Activated naive CD8-positive, alpha-beta T cell treated with anti-CD3 and anti-CD28 coated beads, Interleukin-2, amount 50 U/mL, for 24 hours (primary cell): ENCODE measurements at regions not wholly inside any gene's neighbourhood (a gene's known extent, or its start where the extent isn't known, plus 50 kb on each side); places are given as distances from the start of the nearest gene placed in this dataset.
"Not testable (repeated sequence)": the region's sequence is repeated elsewhere in the genome, so short reads cannot be mapped to it uniquely, and the experiment has no call there.

Source experiments
- ATAC-seq: fragments of 150-1000 bp; cut with Tn5 transposase; one replicate; pipeline ENCODE4 v1.10.0; 2021
- DNase-seq: peaks from one replicate; pipeline ENCODE4 v3.0.0; 2021
- H3K27ac Mint-ChIP-seq: one replicate; pipeline ENCODE4 v1.8.0; 2021; ENCODE audit warnings: mild to moderate bottlenecking, mixed read lengths
- H3K27me3 Mint-ChIP-seq: one replicate; pipeline ENCODE4 v1.8.0; 2021; ENCODE audit warnings: mixed read lengths
- H3K36me3 Mint-ChIP-seq: one replicate; pipeline ENCODE4 v1.8.0; 2021; ENCODE audit warnings: low read depth, mixed read lengths
- H3K4me1 Mint-ChIP-seq: one replicate; pipeline ENCODE4 v1.8.0; 2021; ENCODE audit warnings: mixed read lengths
- H3K4me3 Mint-ChIP-seq: one replicate; pipeline ENCODE4 v1.8.0; 2021; ENCODE audit warnings: mild to moderate bottlenecking, moderate library complexity, mixed read lengths
- H3K9me3 Mint-ChIP-seq: one replicate; pipeline ENCODE4 v1.8.0; 2021; ENCODE audit warnings: mixed read lengths

DNA sequence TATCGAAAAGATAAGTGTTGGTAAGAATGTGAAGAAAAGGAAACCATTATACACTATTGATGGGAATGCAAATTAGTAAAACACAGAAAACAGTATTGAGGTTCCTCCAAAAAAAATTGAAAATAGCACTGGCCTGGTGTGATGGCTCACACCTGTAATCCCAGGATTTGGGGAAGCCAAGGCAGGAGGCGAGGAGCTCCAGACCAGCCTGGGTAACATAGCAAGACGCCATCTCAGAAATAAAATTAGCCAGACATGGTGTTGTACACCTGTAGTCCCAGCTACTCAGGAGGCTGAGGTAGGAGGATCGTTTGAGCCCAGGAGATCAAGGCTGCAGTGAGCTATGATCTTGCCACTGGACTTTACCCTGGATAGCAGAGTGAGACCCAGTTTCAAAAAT, 5303.4 kb upstream of the TPTE start:
- H3K36me3 Mint-ChIP-seq, H3K27ac Mint-ChIP-seq: not testable (repeated sequence)

DNA sequence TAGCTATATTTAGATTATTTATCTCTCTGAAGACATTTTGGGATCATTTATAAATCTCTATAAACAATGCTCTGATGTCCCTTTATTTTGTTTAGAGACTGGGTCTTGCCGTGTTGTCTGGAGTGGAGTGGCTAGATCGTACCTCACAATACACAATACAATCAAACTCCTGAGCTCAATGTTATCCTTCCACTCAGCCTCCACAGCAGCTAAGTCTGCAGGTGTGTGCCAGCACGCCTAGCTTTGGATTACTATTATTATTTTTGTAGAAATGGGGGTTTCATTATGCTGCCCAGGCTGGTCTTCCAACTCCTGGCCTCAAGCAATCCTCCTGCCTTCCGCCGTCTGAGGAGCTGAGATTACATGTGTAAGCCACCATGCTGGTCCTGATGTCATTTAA, 5301.4 kb upstream of the TPTE start:
- H3K27ac Mint-ChIP-seq, H3K4me1 Mint-ChIP-seq: not testable (repeated sequence)

More for the DNA sequence above, 5303.4 kb upstream of the TPTE start:
- not testable (repeated sequence) for DNase-seq, H3K4me1 Mint-ChIP-seq, H3K4me3 Mint-ChIP-seq, ATAC-seq, H3K27me3 Mint-ChIP-seq
- peaks cover 30% of the 10 kb centered on the region for H3K9me3 Mint-ChIP-seq

DNA sequence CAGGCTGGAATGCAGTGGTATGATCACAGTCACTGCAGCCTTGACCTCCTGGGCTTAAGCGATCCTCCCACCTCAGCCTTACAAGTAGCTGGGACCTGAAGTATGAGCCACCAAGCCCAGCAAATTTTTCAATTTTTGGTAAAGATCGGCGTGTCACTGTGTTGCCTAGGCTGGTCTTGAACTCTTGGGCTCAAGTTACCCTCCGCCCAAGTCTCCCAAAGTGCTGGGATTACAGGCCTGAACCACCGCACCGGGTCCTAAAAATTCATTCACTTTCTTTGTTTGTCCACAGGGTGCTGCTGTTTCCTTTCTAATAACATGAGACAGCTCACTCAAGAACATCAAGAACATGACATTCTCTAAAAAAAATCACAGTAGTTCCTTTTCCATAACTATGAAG, 5300.9 kb upstream of the TPTE start:
- H3K9me3 Mint-ChIP-seq: peaks cover 46% of the 10 kb centered on the region
- ATAC-seq, H3K36me3 Mint-ChIP-seq, DNase-seq, H3K27ac Mint-ChIP-seq, H3K27me3 Mint-ChIP-seq, H3K4me1 Mint-ChIP-seq, H3K4me3 Mint-ChIP-seq: not testable (repeated sequence)

More for the DNA sequence above, 5301.4 kb upstream of the TPTE start:
- H3K27me3 Mint-ChIP-seq, ATAC-seq, DNase-seq, H3K4me3 Mint-ChIP-seq, H3K36me3 Mint-ChIP-seq: not testable (repeated sequence)
- H3K9me3 Mint-ChIP-seq: peaks cover 43% of the 10 kb centered on the region

DNA sequence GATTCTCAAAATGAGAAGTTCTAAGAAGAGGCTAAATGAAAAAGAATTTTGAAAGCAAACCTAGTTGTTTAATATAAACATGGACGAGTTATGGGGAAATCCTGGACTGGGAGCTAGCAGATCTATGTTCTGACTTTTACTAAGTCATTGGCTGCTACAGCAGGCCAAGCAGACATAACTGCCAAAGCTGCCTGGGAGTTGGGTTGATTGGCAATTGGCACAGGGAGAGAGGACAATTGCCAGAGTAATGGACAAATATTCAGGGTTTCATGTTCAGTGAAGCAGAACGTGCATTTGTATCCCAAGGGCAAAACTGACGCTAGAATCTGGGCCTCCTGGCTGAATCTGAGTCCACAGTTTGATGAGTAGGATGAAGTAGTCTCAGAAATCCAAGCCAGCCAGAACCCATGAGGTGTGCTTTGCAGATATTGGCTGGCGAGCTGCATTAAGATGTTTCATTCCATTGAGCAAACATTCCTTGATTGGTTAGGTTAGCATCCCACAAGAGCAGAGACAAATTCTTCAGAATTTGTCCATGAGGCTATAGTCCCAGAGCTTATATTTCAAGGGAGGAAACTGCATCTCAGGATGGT, 5299.8 kb upstream of the TPTE start:
- not testable (repeated sequence) for H3K27ac Mint-ChIP-seq, ATAC-seq, H3K4me1 Mint-ChIP-seq, H3K4me3 Mint-ChIP-seq, H3K27me3 Mint-ChIP-seq, DNase-seq, H3K36me3 Mint-ChIP-seq
- H3K9me3 Mint-ChIP-seq: peaks cover 50% of the 10 kb centered on the region

DNA sequence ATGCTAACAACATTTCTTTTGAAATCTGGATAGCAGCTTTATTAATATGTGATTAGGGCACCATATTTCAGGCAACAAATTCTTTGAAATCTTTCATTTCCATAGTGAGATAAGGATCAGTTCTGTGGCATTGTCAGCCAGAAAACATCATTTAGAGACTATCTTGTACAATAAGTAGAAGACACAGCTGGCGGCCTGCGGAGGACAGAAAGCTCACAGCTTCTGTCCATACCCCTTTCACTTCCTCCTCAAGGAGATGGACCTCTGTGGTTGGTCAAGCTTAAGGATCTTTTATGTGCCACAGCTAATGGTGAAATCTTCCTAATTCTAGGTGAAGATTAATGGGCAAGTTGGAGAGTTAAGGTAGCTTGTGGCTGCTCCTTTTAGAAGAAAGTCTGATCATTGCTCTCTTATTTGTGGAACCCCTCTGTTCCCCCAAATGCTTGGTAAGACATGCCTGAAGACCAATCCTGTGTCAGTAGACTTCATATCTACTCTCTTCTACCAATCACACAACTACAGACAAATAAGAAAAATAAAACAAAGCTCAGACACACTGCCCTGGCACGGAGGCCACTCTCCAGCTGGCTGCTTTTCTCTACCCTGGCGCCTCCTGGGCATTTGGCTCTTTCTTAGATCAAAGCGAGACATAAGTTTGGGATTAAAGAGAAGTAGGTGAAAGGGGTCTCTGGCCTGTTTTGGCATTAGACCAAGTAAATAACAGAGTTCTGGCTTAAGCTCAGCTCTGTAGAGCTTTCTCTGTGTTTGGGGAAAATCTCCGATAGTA, 5298.2 kb upstream of the TPTE start:
- ATAC-seq, H3K36me3 Mint-ChIP-seq, H3K27me3 Mint-ChIP-seq, H3K27ac Mint-ChIP-seq, H3K4me1 Mint-ChIP-seq, DNase-seq, H3K4me3 Mint-ChIP-seq: not testable (repeated sequence)
- peaks cover 56% of the 10 kb centered on the region for H3K9me3 Mint-ChIP-seq

DNA sequence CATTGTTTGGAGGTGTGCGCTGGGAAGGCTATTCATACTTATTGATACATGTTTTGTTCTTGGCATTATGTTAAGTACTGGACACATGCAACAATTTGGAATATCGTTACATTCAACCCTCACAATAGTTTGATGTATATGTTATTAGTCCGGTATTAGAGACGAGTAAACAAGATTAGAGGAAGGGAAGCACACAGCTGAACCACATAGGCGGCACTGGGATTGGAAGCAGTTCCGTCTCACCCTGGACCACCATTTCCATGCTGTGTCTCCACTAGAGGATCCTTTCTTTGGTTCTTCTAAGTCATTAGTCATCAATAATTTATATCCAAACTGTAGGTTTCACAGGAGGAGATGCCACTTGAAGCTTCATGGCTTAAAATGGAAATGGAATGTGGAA, 5297.2 kb upstream of the TPTE start:
- not testable (repeated sequence) for H3K4me3 Mint-ChIP-seq, H3K36me3 Mint-ChIP-seq, DNase-seq, H3K27ac Mint-ChIP-seq, H3K27me3 Mint-ChIP-seq, H3K4me1 Mint-ChIP-seq, ATAC-seq
- peaks cover 56% of the 10 kb centered on the region for H3K9me3 Mint-ChIP-seq

DNA sequence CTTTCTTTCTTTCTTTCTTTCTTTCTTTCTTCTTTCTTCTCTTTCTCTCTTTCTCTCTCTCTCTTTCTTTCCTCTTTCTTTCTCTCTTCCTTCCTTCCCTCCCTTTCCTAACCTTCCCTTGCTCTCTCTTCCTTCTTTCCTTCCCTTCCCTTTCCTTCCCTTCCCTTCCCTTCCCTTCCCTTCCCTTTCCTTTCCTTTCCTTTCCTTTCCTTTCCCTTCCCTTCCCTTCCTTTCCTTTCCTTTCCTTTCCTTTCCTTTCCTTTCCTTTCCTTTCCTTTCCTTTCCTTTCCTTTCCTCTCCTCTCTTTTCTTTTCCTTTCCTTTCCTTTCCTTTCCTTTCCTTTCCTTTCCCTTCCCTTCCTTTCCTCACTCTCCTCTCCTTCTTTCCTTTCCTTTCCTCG, 5294.1 kb upstream of the TPTE start:
- DNase-seq, H3K4me1 Mint-ChIP-seq, H3K4me3 Mint-ChIP-seq, H3K36me3 Mint-ChIP-seq, H3K27ac Mint-ChIP-seq, ATAC-seq, H3K27me3 Mint-ChIP-seq: not testable (repeated sequence)
- peaks cover 57% of the 10 kb centered on the region for H3K9me3 Mint-ChIP-seq

DNA sequence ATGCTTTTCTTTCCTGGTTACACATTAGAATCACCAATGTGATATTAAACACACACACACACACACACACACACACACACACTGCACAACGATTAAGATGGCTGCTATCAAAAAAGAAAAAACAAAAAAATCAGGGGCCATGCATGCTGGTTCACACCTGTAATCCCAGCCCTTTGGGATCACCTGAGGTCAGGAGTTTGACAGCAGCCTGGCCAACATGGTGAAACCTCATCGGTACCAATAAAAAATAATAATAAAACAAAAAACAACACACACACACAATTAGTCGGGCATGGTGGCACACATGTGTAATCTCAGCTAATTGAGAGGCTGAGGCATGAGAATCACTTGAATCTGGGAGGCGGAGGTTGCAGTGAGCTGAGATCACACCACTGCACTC, 5290.8 kb upstream of the TPTE start:
- ATAC-seq, H3K27ac Mint-ChIP-seq, H3K27me3 Mint-ChIP-seq, H3K4me3 Mint-ChIP-seq, H3K36me3 Mint-ChIP-seq, H3K4me1 Mint-ChIP-seq, DNase-seq: not testable (repeated sequence)
- peaks cover 58% of the 10 kb centered on the region for H3K9me3 Mint-ChIP-seq

DNA sequence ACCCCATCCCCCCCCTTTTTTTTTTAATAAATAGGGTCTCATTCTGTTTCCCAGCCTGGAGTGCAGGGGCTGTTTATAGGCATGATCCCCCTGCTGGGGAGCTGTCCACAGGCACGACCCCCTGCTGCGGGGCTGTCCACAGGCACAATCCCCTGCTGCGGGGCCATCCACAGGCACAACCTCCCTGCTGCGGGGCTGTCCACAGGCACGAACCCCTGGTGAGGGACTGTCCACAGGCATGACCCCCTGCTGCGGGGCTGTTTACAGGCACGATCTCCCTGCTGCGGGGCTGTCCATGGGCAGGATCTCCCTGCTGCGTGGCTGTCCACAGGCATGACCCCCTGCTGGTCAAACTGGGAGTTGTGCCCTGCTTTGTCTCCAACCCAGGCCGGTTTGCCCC, 5290.1 kb upstream of the TPTE start:
- peaks cover 58% of the 10 kb centered on the region for H3K9me3 Mint-ChIP-seq
- not testable (repeated sequence) for DNase-seq, H3K36me3 Mint-ChIP-seq, H3K4me3 Mint-ChIP-seq, H3K4me1 Mint-ChIP-seq, H3K27me3 Mint-ChIP-seq, ATAC-seq, H3K27ac Mint-ChIP-seq

DNA sequence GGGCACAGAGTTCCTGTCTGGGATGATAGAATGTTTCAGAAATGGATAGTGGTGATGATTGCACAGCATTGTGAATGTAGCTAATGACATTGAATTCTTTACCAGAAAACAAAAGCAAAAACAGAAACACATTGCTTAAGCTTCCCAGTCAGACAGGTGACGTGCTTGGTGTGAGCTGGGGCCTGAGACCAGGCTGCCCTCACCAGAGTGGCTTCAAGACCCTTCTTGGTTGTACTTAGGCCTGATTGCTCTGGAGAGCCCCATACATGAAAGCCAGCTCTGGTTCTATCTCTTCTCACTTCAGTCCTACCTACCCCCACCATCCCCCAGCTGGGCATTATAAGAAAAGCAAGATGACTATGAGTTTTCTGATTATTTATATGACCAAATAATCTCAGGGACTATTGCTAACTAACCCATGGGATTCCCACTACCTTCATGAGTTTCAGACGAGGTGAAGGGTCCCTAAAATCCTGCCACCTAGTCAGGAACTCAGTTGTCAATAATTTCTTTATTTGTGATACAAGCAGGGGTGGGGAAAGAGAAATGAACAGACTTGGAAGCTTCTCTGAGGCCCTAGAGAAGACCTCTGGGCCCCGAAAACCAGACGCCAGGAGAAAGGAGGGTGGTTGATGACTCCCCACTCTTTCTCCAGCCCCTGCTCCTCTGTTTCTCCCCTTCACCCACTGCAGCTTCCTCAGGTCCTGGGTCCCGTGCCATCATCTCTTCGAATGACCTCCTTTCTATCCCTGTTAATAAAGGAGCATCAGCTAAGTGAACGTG, 5289.0 kb upstream of the TPTE start:
- not testable (repeated sequence) for H3K36me3 Mint-ChIP-seq, H3K27me3 Mint-ChIP-seq, ATAC-seq, DNase-seq, H3K27ac Mint-ChIP-seq, H3K4me1 Mint-ChIP-seq, H3K4me3 Mint-ChIP-seq
- H3K9me3 Mint-ChIP-seq: peaks cover 55% of the 10 kb centered on the region

DNA sequence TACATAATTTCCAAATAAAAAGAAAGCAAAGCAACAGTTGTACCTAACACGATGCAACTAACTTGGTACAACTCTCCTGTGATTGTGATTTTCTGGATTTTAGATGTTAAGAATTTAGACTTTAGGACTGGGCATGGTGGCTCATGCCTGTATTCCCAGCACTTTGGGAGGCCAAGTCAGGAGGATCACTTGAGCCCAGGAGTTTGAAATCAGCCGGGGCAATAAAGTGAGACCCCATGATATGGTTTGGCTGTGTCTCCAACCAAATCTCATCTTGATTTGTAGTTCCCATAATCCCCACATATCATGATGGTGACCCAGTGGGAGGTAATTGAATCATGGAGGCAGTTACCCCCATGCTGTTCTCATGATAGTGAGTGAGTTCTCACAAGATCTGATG, 5285.6 kb upstream of the TPTE start:
- not testable (repeated sequence) for DNase-seq, H3K27me3 Mint-ChIP-seq, H3K27ac Mint-ChIP-seq, ATAC-seq, H3K36me3 Mint-ChIP-seq, H3K4me3 Mint-ChIP-seq, H3K4me1 Mint-ChIP-seq
- H3K9me3 Mint-ChIP-seq: peaks cover 46% of the 10 kb centered on the region

DNA sequence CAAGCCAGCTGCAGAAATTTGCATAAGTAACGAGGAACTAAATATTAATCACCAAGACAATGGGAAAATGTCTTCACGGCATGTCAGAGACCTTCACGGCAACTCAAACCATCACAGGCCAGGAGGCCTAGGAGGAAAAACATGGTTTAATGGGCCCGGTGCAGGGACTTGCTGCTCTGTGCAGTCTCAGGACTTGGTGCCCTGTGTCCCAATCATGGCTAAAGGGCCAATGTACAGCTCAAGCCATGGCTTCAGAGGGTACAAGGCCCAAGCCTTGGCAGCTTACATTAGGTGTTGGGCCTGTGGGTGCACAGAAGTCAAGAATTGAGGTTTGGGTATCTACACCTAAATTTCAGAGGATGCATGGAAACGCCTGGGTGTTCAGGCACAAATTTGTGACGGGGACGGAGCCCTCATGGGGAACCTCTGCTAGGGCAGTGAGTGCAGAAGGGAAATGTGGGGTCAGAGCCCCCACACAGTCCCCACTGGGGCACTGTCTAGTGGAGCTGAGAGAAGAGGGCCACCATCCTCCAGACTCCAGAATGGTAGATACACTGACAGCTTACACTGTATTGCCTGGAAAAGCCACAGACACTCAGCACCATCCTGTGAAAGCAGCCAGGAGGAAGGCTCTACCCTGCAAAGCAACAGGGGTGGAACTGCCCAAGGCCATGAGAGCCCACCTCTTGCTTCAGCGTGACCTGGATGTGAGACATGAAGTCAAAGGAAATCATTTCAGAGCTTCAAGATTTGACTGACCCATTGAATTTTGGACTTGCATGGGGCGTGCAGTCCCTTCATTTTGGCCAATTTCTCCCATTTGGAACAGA, 5284.3 kb upstream of the TPTE start:
- not testable (repeated sequence) for ATAC-seq, H3K4me3 Mint-ChIP-seq, H3K36me3 Mint-ChIP-seq, H3K27ac Mint-ChIP-seq, DNase-seq, H3K27me3 Mint-ChIP-seq, H3K4me1 Mint-ChIP-seq
- peaks cover 49% of the 10 kb centered on the region for H3K9me3 Mint-ChIP-seq

DNA sequence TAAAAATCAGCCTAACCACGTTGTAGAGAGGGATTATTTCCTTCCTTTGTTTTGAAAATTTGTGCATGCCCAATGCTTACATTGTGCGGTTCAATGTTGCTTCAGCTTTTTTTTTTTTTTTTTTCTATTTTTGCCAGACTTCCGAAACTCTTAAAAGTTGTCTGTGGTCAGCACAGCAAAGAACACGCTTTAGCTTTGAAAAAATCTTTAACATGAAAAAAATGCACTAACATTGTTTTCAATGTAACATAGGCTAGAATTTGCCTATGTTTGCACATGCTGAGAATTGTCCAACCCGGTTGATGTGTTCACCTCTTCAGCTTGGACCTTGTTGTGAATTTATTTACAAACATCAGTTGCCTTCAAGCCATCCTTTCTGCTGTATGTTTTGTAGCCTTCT, 5280.9 kb upstream of the TPTE start:
- H3K36me3 Mint-ChIP-seq, ATAC-seq, H3K4me1 Mint-ChIP-seq, H3K4me3 Mint-ChIP-seq, DNase-seq, H3K27ac Mint-ChIP-seq, H3K27me3 Mint-ChIP-seq: not testable (repeated sequence)
- peaks cover 47% of the 10 kb centered on the region for H3K9me3 Mint-ChIP-seq

DNA sequence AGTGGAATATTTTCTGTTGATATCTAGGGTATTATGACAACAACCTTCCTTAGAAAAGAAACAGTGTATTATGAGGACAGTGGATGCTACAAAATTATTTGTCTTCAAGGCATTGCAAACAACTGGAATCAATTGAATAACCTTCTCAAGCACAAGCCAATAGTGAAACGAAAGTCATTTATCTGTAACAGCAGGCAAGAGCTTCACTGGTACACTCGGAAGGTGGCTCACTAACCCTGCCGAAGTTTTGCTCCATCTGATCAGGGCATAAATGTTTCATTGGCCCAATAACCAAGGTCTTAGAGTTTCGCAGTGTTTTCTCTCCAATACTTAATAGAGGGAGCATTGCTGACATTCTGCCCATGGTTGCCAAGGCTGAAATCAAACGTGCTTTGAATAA, 5278.7 kb upstream of the TPTE start:
- H3K36me3 Mint-ChIP-seq, H3K27ac Mint-ChIP-seq, H3K4me1 Mint-ChIP-seq, ATAC-seq, DNase-seq, H3K27me3 Mint-ChIP-seq, H3K4me3 Mint-ChIP-seq: not testable (repeated sequence)
- peaks cover 54% of the 10 kb centered on the region for H3K9me3 Mint-ChIP-seq
